ENCODE measurements at regions not wholly inside any gene's neighbourhood (a gene's known extent, or its start where the extent isn't known, plus 50 kb on each side); places are given as distances from the start of the nearest gene placed in this dataset.

GRCh38 chr9:82183181-82183860 lies 194.7 kb downstream of the SPATA31D1 start:
- Mint-ChIP-seq H3K9me3 (no peaks in the 10 kb centered on the region), H3K27ac (ENCODE audit: unreplicated experiment) (no peak overlapping the region), H3K27me3 (ENCODE audit: low read depth) (no peaks in the 10 kb centered on the region), H3K36me3 (ENCODE audit: low read depth) (no peaks in the 10 kb centered on the region), H3K4me1 (no peaks in the 10 kb centered on the region), H3K4me3 (no peak overlapping the region)
- no peak for TF ChIP-seq CTCF (conservative IDR thresholded peaks at IDR 0.05)
- DNase-seq (ENCODE audit: low read depth, low spot score), result no peak

- Mint-ChIP-seq H3K4me1 (no peaks in the 10 kb centered on the region), H3K27ac (ENCODE audit: unreplicated experiment) (no peak overlapping the region), H3K4me3 (no peak overlapping the region), H3K27me3 (ENCODE audit: low read depth) (no peaks in the 10 kb centered on the region), H3K36me3 (ENCODE audit: low read depth) (no peaks in the 10 kb centered on the region), H3K9me3 (no peaks in the 10 kb centered on the region)
- DNase-seq (ENCODE audit: low read depth, low spot score), result no peak
- no peak for TF ChIP-seq CTCF (conservative IDR thresholded peaks at IDR 0.05)
Measured at GRCh38 chr9:82184524-82184923, 196.0 kb downstream of the SPATA31D1 start.

GRCh38 chr9:82188817-82189216 lies 200.2 kb downstream of the SPATA31D1 start:
- Mint-ChIP-seq H3K4me3 (no peak overlapping the region), H3K36me3 (ENCODE audit: low read depth) (no peaks in the 10 kb centered on the region), H3K27me3 (ENCODE audit: low read depth) (no peaks in the 10 kb centered on the region), H3K27ac (ENCODE audit: unreplicated experiment) (no peak overlapping the region), H3K4me1 (peaks cover 6% of the 10 kb centered on the region), H3K9me3 (peaks cover 10% of the 10 kb centered on the region)
- no peak for DNase-seq (ENCODE audit: low read depth, low spot score)
- no peak for TF ChIP-seq CTCF (conservative IDR thresholded peaks at IDR 0.05)

GRCh38 chr9:82191082-82191770 lies 202.7 kb downstream of the SPATA31D1 start:
- Mint-ChIP-seq H3K27me3 (ENCODE audit: low read depth) (no peaks in the 10 kb centered on the region), H3K9me3 (peaks cover 14% of the 10 kb centered on the region), H3K4me1 (peaks cover 7% of the 10 kb centered on the region), H3K4me3 (no peak overlapping the region), H3K36me3 (ENCODE audit: low read depth) (no peaks in the 10 kb centered on the region), H3K27ac (ENCODE audit: unreplicated experiment) (no peak overlapping the region)
- no peak for TF ChIP-seq CTCF (conservative IDR thresholded peaks at IDR 0.05)
- no peak for DNase-seq (ENCODE audit: low read depth, low spot score)

- Mint-ChIP-seq H3K4me1 (peaks cover 14% of the 10 kb centered on the region), H3K4me3 (no peak overlapping the region), H3K9me3 (peaks cover 14% of the 10 kb centered on the region), H3K27me3 (ENCODE audit: low read depth) (no peaks in the 10 kb centered on the region), H3K36me3 (ENCODE audit: low read depth) (no peaks in the 10 kb centered on the region), H3K27ac (ENCODE audit: unreplicated experiment) (no peak overlapping the region)
- no peak for DNase-seq (ENCODE audit: low read depth, low spot score)
- TF ChIP-seq CTCF (conservative IDR thresholded peaks at IDR 0.05), result no peak
Measured at GRCh38 chr9:82192211-82192610, 203.6 kb downstream of the SPATA31D1 start.

Measured in neural crest cell (in vitro differentiated cells).